ENCODE measurements at regions not wholly inside any gene's neighbourhood (a gene's known extent, or its start where the extent isn't known, plus 50 kb on each side); places are given as distances from the start of the nearest gene placed in this dataset.
A peak's percentile ranks its signal among the peaks of the same experiment; 100 is the strongest.
"Not testable (repeated sequence)": the region's sequence is repeated elsewhere in the genome, so short reads cannot be mapped to it uniquely, and the experiment has no call there.

GRCh38 chr6:131486608-131487007 lies 86.4 kb upstream of the ARG1 start:
- no peak overlapping the region for H3K4me3 ChIP-seq (ENCODE audit: low read depth, low read length)
- TF ChIP-seq CTCF (conservative IDR thresholded peaks at IDR 0.05; ENCODE audit: low read depth, low read length): no peak
- no peak for DNase-seq (ENCODE audit: low read depth)

GRCh38 chr6:131488780-131489179 lies 84.2 kb upstream of the ARG1 start:
- peak; percentile 2 for DNase-seq (ENCODE audit: low read depth)
- TF ChIP-seq CTCF (conservative IDR thresholded peaks at IDR 0.05; ENCODE audit: low read depth, low read length): no peak

GRCh38 chr6:131490441-131490840 lies 82.6 kb upstream of the ARG1 start:
- DNase-seq (ENCODE audit: low read depth): no peak
- no peak for TF ChIP-seq CTCF (conservative IDR thresholded peaks at IDR 0.05; ENCODE audit: low read depth, low read length)
- no peak overlapping the region for H3K4me3 ChIP-seq (ENCODE audit: low read depth, low read length)

More at GRCh38 chr6:131488780-131489179, 84.2 kb upstream of the ARG1 start:
- H3K4me3 ChIP-seq (ENCODE audit: low read depth, low read length): no peak overlapping the region

GRCh38 chr6:131492932-131493573 lies 80.0 kb upstream of the ARG1 start:
- TF ChIP-seq CTCF (conservative IDR thresholded peaks at IDR 0.05; ENCODE audit: low read depth, low read length): no peak
- H3K4me3 ChIP-seq (ENCODE audit: low read depth, low read length): no peak overlapping the region
- DNase-seq (ENCODE audit: low read depth): no peak

GRCh38 chr6:131504387-131504786 lies 68.6 kb upstream of the ARG1 start:
- DNase-seq (ENCODE audit: low read depth); H3K4me3 ChIP-seq (ENCODE audit: low read depth, low read length): not testable (repeated sequence)

GRCh38 chr6:131510094-131510493 lies 62.9 kb upstream of the ARG1 start:
- no peak for DNase-seq (ENCODE audit: low read depth)

GRCh38 chr6:131510591-131510990 lies 62.4 kb upstream of the ARG1 start:
- no peak for TF ChIP-seq CTCF (conservative IDR thresholded peaks at IDR 0.05; ENCODE audit: low read depth, low read length)
- no peak for DNase-seq (ENCODE audit: low read depth)
- H3K4me3 ChIP-seq (ENCODE audit: low read depth, low read length): no peak overlapping the region

More at GRCh38 chr6:131510094-131510493, 62.9 kb upstream of the ARG1 start:
- no peak for TF ChIP-seq CTCF (conservative IDR thresholded peaks at IDR 0.05; ENCODE audit: low read depth, low read length)
- H3K4me3 ChIP-seq (ENCODE audit: low read depth, low read length): no peak overlapping the region

All from choroid plexus epithelial cell (primary cell).